HCT116 (cell line): ENCODE measurements at regions not wholly inside any gene's neighbourhood (a gene's known extent, or its start where the extent isn't known, plus 50 kb on each side); places are given as distances from the start of the nearest gene placed in this dataset.

ENCODE experiments used
- ATAC-seq: fragments of 200-7000 bp; cut with Tn5 transposase; 2 replicates; pipeline ENCODE4 v1.9.1; 2020; ENCODE audit warnings: mild to moderate bottlenecking, moderate library complexity
- BruUV-seq: library from RNA; stranded (reverse); fragments of 400-500 nt; replicated peaks from 2 replicates; lab custom pipeline; 2021; lab: Mats Ljungman, UMichigan
- CTCF ChIA-PET: fragments of 300-600 bp; sonication (Branson Sonifier 250); formaldehyde crosslinking; loops from one replicate; lab custom pipeline; 2021; ENCODE audit warnings: antibody characterized with exemption; lab: Charles Lee
- POLR2A ChIA-PET: fragments of 300-600, 350-600 bp; sonication (Branson Sonifier 250); formaldehyde crosslinking; loops from one replicate; lab custom pipeline; 2021; ENCODE audit warnings: antibody characterized with exemption; lab: Charles Lee
- RAD21 ChIA-PET, 2 experiments: fragments of 300-600 bp; sonication (Branson Sonifier 250); formaldehyde crosslinking; loops; one replicate each; lab custom pipeline; 2023; ENCODE audit warnings: low total read pairs in 2 of 2; ENCODE audit not compliant: uncharacterized antibody in 2 of 2, unreplicated experiment in 2 of 2, low non-redundant PET in 1 of 2; lab: Charles Lee
- DNase-seq: peaks from one replicate; pipeline ENCODE4 v3.0.0-alpha.2; 2010; ENCODE audit warnings: low read depth, low spot score
- H2AFZ ChIP-seq: fragments of 200-600 bp; shearing (Covaris generic), sonication (generic); 2 replicates; pipeline ENCODE4 v1.6.1; 2017; ENCODE audit warnings: low read depth, mixed run types, mixed read lengths, antibody characterized with exemption, low read length; ENCODE audit not compliant: poor library complexity, severe bottlenecking
- H3K27ac ChIP-seq: 2 replicates; pipeline ENCODE4 v1.5.1; 2012; ENCODE audit warnings: low read depth, low read length
- H3K27me3 ChIP-seq: fragments of 200-600 bp; sonication (generic); 2 replicates; pipeline ENCODE4 v1.6.1; 2016; ENCODE audit warnings: mixed run types, low read length, mixed read lengths; ENCODE audit not compliant: insufficient read depth
- H3K36me3 ChIP-seq, 2 experiments: fragments of 200-500 bp in 1 of 2; fragments of 200-600 bp in 1 of 2; sonication (Bioruptor generic) in 1 of 2; sonication (generic) in 1 of 2; 2 replicates each; pipeline versions ENCODE4 v1.5.1 to v1.6.1; 2014 to 2016; ENCODE audit warnings: low read length in 2 of 2, inconsistent platforms in 1 of 2, mixed read lengths in 1 of 2, mixed run types in 1 of 2; ENCODE audit not compliant: insufficient read depth in 2 of 2, control insufficient read depth in 1 of 2
- H3K4me1 ChIP-seq, 2 experiments: fragments of 200-600 bp in 1 of 2; sonication (generic) in 1 of 2; 2 replicates each; pipeline versions ENCODE4 v1.5.1 to v1.6.1; 2012 to 2017; ENCODE audit warnings: low read length in 2 of 2, inconsistent platforms in 1 of 2, mild to moderate bottlenecking in 1 of 2, mixed read lengths in 1 of 2, mixed run types in 1 of 2, moderate library complexity in 1 of 2; ENCODE audit not compliant: insufficient read depth in 2 of 2, control insufficient read depth in 1 of 2
- H3K4me2 ChIP-seq: fragments of 200-600 bp; sonication (generic); 2 replicates; pipeline ENCODE4 v1.6.1; 2017; ENCODE audit warnings: mixed run types, low read length, mixed read lengths
- H3K4me3 ChIP-seq, 2 experiments: fragments of 200-600 bp in 1 of 2; sonication (generic) in 1 of 2; replicated peaks in 1 of 2; 2 replicates each; pipeline ENCODE4 v1.5.1; 2011 to 2016; ENCODE audit warnings: low read length in 2 of 2, control low read depth in 1 of 2, low read depth in 1 of 2, mild to moderate bottlenecking in 1 of 2, mixed read lengths in 1 of 2, mixed run types in 1 of 2
- H3K79me2 ChIP-seq: fragments of 200-600 bp; sonication (generic); 2 replicates; pipeline ENCODE4 v1.6.1; 2017; ENCODE audit warnings: mild to moderate bottlenecking, mixed run types, low read length, moderate library complexity, mixed read lengths; ENCODE audit not compliant: insufficient read depth
- H3K9ac ChIP-seq: fragments of 200-600 bp; sonication (generic); 2 replicates; pipeline ENCODE4 v1.6.1; 2016; ENCODE audit warnings: low read length, mixed read lengths
- H3K9me2 ChIP-seq: fragments of 200-600 bp; sonication (generic), shearing (Covaris generic); 2 replicates; pipeline ENCODE4 v1.6.1; 2017; ENCODE audit warnings: mixed run types, mild to moderate bottlenecking, moderate library complexity; ENCODE audit not compliant: insufficient read depth
- H3K9me3 ChIP-seq, 2 experiments: fragments of 200-500 bp in 1 of 2; fragments of 200-600 bp in 1 of 2; sonication (Bioruptor generic) in 1 of 2; sonication (generic) in 1 of 2; 2 replicates each; pipeline ENCODE4 v1.6.1; 2014 to 2017; ENCODE audit warnings: low read length in 2 of 2, mixed read lengths in 2 of 2, inconsistent platforms in 1 of 2, low read depth in 1 of 2, mild to moderate bottlenecking in 1 of 2, mixed run types in 1 of 2, moderate library complexity in 1 of 2; ENCODE audit not compliant: control insufficient read depth in 1 of 2, insufficient read depth in 1 of 2
- H4K20me1 ChIP-seq: fragments of 200-600 bp; sonication (generic), shearing (Covaris generic); 2 replicates; pipeline ENCODE4 v1.6.1; 2017; ENCODE audit warnings: mixed run types, mild to moderate bottlenecking, moderate library complexity; ENCODE audit not compliant: insufficient read depth
- CBX3 ChIP-seq: IDR thresholded peaks from 2 replicates; pipeline ENCODE4 v1.6.1; 2012; ENCODE audit warnings: low read depth
- CEBPB ChIP-seq: IDR thresholded peaks from 2 replicates; pipeline ENCODE4 v1.6.1; 2012; ENCODE audit warnings: low read depth
- EGR1 ChIP-seq: IDR thresholded peaks from 2 replicates; pipeline ENCODE4 v1.6.1; 2012; ENCODE audit warnings: low read depth
- ELF1 ChIP-seq: IDR thresholded peaks from 2 replicates; pipeline ENCODE4 v1.6.1; 2012; ENCODE audit warnings: low read depth, borderline replicate concordance
- EZH2 ChIP-seq: fragments of 200-600 bp; sonication (generic); IDR thresholded peaks from 2 replicates; pipeline ENCODE4 v1.6.1; 2017; ENCODE audit warnings: antibody characterized with exemption, mixed run types
- EZH2phosphoT487 ChIP-seq: fragments of 200-600 bp; IDR thresholded peaks from 2 replicates; pipeline ENCODE4 v1.6.1; 2018; ENCODE audit warnings: antibody characterized with exemption, borderline replicate concordance
- FOSL1 ChIP-seq: IDR thresholded peaks from 2 replicates; pipeline ENCODE4 v1.6.1; 2012; ENCODE audit warnings: low read depth
- JUND ChIP-seq: IDR thresholded peaks from 2 replicates; pipeline ENCODE4 v1.6.1; 2012
- POLR2AphosphoS5 ChIP-seq: IDR thresholded peaks from 2 replicates; pipeline ENCODE4 v1.6.1; 2011; ENCODE audit warnings: mild to moderate bottlenecking, low read depth, low read length, moderate library complexity
- RAD21 ChIP-seq: IDR thresholded peaks from 2 replicates; pipeline ENCODE4 v1.6.1; 2012; ENCODE audit warnings: low read depth, mild to moderate bottlenecking
- SIN3A ChIP-seq: IDR thresholded peaks from 2 replicates; pipeline ENCODE4 v1.6.1; 2012; ENCODE audit warnings: low read depth
- SP1 ChIP-seq: IDR thresholded peaks from 2 replicates; pipeline ENCODE4 v1.6.1; 2012; ENCODE audit warnings: low read depth
- SRF ChIP-seq: IDR thresholded peaks from 2 replicates; pipeline ENCODE4 v1.6.1; 2012; ENCODE audit warnings: low read depth
- YY1 ChIP-seq: IDR thresholded peaks from 2 replicates; pipeline ENCODE4 v1.6.1; 2011; ENCODE audit warnings: low read length, low read depth, moderate library complexity, mild to moderate bottlenecking; ENCODE audit not compliant: insufficient replicate concordance; ENCODE audit errors: extremely low read depth
- ZFX ChIP-seq: fragments of 450-650 bp; IDR thresholded peaks from 2 replicates; pipeline ENCODE4 v1.6.1; 2017
- intact Hi-C: fragments of 100-400 bp; cut with micrococcal nuclease; formaldehyde crosslinking; loops from 2 replicates; pipeline ENCODE4 v1.10.0; 2022
- TF ChIP-seq, protein P1 (sequence below): IDR thresholded peaks from 2 replicates; pipeline ENCODE4 v1.6.1; 2012; ENCODE audit warnings: low read depth
- TF ChIP-seq, protein P2 (sequence below): IDR thresholded peaks from 2 replicates; pipeline ENCODE4 v1.6.1; 2012
- TF ChIP-seq, protein P3 (sequence below): IDR thresholded peaks from 2 replicates; pipeline ENCODE4 v1.6.1; 2011; ENCODE audit warnings: mild to moderate bottlenecking, low read length, moderate library complexity; ENCODE audit not compliant: insufficient replicate concordance; ENCODE audit errors: extremely low read depth

DNA sequence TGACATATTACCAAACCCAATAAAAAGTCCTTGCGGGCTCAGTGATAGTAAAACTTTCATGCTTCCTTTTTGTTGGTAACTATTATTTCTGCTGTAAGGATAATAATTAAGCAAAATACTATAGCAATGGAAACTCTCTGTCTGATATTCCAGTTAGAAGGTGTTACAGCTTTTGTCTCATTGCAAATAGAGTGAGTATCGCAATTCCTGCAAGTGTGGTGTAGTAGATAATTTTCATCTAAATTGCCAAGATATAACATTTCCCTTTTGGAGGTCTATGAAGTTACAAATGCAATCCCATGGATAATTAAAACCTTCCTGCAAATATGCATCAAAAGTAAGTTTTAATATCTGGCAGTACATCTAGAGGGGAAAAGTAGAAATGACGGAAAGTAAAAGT is 88.7 kb upstream of the CD93 start:
- ChIA-PET RAD21 (no interaction called here), CTCF (no interaction called here)
- TF ChIP-seq RAD21: no peak
- no peak for TF ChIP-seq CEBPB
- no peak for TF ChIP-seq SP1
- TF ChIP-seq, protein P1, sequence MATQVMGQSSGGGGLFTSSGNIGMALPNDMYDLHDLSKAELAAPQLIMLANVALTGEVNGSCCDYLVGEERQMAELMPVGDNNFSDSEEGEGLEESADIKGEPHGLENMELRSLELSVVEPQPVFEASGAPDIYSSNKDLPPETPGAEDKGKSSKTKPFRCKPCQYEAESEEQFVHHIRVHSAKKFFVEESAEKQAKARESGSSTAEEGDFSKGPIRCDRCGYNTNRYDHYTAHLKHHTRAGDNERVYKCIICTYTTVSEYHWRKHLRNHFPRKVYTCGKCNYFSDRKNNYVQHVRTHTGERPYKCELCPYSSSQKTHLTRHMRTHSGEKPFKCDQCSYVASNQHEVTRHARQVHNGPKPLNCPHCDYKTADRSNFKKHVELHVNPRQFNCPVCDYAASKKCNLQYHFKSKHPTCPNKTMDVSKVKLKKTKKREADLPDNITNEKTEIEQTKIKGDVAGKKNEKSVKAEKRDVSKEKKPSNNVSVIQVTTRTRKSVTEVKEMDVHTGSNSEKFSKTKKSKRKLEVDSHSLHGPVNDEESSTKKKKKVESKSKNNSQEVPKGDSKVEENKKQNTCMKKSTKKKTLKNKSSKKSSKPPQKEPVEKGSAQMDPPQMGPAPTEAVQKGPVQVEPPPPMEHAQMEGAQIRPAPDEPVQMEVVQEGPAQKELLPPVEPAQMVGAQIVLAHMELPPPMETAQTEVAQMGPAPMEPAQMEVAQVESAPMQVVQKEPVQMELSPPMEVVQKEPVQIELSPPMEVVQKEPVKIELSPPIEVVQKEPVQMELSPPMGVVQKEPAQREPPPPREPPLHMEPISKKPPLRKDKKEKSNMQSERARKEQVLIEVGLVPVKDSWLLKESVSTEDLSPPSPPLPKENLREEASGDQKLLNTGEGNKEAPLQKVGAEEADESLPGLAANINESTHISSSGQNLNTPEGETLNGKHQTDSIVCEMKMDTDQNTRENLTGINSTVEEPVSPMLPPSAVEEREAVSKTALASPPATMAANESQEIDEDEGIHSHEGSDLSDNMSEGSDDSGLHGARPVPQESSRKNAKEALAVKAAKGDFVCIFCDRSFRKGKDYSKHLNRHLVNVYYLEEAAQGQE: no peak
- TF ChIP-seq EZH2: 0 out of 2 replicates have a peak, but pooled peaks have one; percentile 67

DNA sequence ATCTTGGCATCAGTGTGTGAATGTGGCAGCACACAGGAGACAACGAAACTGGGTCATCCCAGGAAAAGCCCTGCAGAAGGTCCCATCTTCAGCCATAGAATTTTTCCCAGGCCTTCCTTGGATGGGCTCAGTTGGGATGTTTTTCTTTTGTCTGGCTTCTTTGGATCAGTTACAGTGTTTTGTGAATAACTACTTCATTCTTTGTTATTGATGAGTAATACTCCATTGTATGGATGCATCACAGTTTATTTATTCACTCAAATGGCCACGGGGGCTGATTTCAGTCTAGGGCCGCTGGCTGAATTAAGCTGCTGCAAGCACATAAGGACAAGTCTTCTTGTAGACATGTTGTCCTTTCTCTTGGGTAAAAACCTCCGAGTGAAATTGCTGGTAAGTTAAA is 81.3 kb upstream of the CD93 start:
- CTCF ChIA-PET: no interaction called here
- Histone ChIP-seq H3K9me2 (no peaks in the 10 kb centered on the region), H3K9me3 (no peaks in the 10 kb centered on the region), H3K27me3 (peaks cover 3% of the 10 kb centered on the region; the same call in 1 of the 2 replicates), H3K4me1 (peaks cover 0 to 6% of the 10 kb centered on the region in 2 experiments; a peak in 1 of 4 replicates), H3K79me2 (no peaks in the 10 kb centered on the region), H4K20me1 (no peaks in the 10 kb centered on the region), H3K36me3 (no peaks in the 10 kb centered on the region), H2AFZ (no peak overlapping the region), H3K4me3 (no peak overlapping the region), H3K9ac (no peak overlapping the region), H3K27ac (no peak overlapping the region), H3K4me2 (no peak overlapping the region)
- no TSS peak for BruUV-seq
- no peak for ATAC-seq
- intact Hi-C loops: no loop called here
- DNase-seq: no peak
- RAD21 ChIA-PET: no interaction called here
- POLR2A ChIA-PET: no interaction called here
- TF ChIP-seq, protein P2, sequence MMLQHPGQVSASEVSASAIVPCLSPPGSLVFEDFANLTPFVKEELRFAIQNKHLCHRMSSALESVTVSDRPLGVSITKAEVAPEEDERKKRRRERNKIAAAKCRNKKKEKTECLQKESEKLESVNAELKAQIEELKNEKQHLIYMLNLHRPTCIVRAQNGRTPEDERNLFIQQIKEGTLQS: no peak
- TF ChIP-seq YY1 (no peak), RAD21 (no peak), POLR2AphosphoS5 (no peak), SIN3A (no peak), JUND (no peak), CBX3 (no peak), SRF (no peak), ZFX (no peak), SP1 (no peak), EZH2phosphoT487 (no peak), ELF1 (no peak), EGR1 (no peak), FOSL1 (no peak)
- TF ChIP-seq, protein P3, sequence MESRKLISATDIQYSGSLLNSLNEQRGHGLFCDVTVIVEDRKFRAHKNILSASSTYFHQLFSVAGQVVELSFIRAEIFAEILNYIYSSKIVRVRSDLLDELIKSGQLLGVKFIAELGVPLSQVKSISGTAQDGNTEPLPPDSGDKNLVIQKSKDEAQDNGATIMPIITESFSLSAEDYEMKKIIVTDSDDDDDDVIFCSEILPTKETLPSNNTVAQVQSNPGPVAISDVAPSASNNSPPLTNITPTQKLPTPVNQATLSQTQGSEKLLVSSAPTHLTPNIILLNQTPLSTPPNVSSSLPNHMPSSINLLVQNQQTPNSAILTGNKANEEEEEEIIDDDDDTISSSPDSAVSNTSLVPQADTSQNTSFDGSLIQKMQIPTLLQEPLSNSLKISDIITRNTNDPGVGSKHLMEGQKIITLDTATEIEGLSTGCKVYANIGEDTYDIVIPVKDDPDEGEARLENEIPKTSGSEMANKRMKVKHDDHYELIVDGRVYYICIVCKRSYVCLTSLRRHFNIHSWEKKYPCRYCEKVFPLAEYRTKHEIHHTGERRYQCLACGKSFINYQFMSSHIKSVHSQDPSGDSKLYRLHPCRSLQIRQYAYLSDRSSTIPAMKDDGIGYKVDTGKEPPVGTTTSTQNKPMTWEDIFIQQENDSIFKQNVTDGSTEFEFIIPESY: no peak

More for the DNA sequence above, 88.7 kb upstream of the CD93 start:
- ATAC-seq (no peak), DNase-seq (no peak)
- Histone ChIP-seq H3K79me2 (no peaks in the 10 kb centered on the region), H3K4me1 (no peaks in the 10 kb centered on the region), H3K27ac (no peak overlapping the region), H4K20me1 (no peaks in the 10 kb centered on the region), H3K9me2 (no peaks in the 10 kb centered on the region), H3K36me3 (no peaks in the 10 kb centered on the region), H3K9ac (no peak overlapping the region), H3K4me2 (no peak overlapping the region), H3K4me3 (no peak overlapping the region), H3K9me3 (no peaks in the 10 kb centered on the region), H2AFZ (no peak overlapping the region), H3K27me3 (peaks cover 18% of the 10 kb centered on the region; the same call in 1 of the 2 replicates)
- no TSS peak for BruUV-seq
- POLR2A ChIA-PET: no interaction called here
- intact Hi-C loops: no loop called here
